ENCODE measurements at regions not wholly inside any gene's neighbourhood (a gene's known extent, or its start where the extent isn't known, plus 50 kb on each side); places are given as distances from the start of the nearest gene placed in this dataset.

DNA sequence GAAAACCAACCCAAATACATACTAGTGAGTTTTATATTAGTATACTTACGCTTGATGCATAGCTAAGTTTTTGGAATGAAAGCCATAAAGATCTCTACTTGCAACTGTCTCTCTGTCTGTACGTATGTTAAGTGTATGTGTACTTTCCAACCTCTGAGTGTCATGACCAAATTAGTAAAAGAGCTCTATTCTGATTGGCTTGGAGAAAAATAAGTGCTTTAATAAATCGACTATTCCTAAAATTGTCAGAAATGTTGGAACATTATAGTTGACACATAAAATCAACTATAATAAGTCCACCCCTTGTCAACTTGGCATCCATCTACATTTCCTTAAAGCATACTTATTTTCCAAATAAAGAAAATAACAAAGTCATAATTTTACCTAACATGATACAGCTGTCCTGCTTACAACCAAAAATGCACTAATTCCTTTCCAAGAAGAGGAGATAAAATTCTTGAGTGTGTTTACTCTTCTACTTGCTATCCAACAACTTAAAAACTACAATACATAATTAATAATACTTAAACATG is 507.4 kb upstream of the ATP2B1 start:
- no peak for TF ChIP-seq POLR2A (IDR thresholded peaks at IDR 0.05)
- TF ChIP-seq, protein P1, sequence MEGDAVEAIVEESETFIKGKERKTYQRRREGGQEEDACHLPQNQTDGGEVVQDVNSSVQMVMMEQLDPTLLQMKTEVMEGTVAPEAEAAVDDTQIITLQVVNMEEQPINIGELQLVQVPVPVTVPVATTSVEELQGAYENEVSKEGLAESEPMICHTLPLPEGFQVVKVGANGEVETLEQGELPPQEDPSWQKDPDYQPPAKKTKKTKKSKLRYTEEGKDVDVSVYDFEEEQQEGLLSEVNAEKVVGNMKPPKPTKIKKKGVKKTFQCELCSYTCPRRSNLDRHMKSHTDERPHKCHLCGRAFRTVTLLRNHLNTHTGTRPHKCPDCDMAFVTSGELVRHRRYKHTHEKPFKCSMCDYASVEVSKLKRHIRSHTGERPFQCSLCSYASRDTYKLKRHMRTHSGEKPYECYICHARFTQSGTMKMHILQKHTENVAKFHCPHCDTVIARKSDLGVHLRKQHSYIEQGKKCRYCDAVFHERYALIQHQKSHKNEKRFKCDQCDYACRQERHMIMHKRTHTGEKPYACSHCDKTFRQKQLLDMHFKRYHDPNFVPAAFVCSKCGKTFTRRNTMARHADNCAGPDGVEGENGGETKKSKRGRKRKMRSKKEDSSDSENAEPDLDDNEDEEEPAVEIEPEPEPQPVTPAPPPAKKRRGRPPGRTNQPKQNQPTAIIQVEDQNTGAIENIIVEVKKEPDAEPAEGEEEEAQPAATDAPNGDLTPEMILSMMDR (IDR thresholded peaks at IDR 0.05) = no peak

Data from vagina (tissue), 2 donors.